HFF-Myc (cell line): ENCODE measurements at regions not wholly inside any gene's neighbourhood (a gene's known extent, or its start where the extent isn't known, plus 50 kb on each side); places are given as distances from the start of the nearest gene placed in this dataset.

Experiments
- DNase-seq: peaks from one replicate; pipeline ENCODE4 v3.0.0-alpha.2; 2011; ENCODE audit warnings: low read depth; ENCODE audit errors: extremely low read depth
- H3K4me3 ChIP-seq: replicated peaks from 2 replicates; pipeline ENCODE4 v1.5.1; 2011; ENCODE audit warnings: low read depth, mild to moderate bottlenecking, control low read depth, low read length
- TF ChIP-seq, protein P1 (sequence below): IDR thresholded peaks from 2 replicates; pipeline ENCODE4 v1.5.1; 2012; ENCODE audit warnings: mild to moderate bottlenecking, low read depth, low read length, control low read depth; ENCODE audit errors: missing control alignments

DNA sequence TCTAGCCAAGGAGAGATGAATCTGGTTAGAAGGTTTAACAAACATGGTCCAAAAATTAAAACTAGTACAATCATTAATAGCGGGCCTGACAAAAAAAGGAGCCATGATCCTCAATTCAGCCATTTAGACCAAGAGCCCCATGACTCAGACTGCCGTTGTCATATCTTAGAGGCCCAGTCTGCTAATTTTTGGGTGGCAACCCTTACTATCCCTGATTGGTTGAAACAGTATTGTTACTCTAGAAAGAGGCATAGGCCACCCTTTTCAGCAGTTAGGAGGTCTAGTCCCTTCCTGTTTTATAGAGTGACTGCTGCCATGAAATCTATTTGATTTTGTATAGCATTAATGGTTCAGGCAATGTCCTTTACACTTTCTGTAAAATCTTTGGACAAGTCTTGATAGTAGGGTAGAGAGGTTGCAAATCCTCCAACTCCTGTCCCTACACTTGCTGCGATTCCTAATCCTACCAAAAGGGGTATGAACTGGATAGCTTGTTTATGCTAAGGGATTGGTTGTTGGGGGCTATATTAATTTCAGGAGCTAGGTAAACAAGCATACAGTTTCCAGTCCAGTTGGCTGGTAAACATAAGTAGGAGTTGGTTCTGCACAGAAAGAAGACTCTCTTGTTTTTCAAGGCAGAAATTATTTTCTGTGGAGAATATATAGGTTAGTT, 1056.3 kb upstream of the CNTN5 start:
- TF ChIP-seq, protein P1, sequence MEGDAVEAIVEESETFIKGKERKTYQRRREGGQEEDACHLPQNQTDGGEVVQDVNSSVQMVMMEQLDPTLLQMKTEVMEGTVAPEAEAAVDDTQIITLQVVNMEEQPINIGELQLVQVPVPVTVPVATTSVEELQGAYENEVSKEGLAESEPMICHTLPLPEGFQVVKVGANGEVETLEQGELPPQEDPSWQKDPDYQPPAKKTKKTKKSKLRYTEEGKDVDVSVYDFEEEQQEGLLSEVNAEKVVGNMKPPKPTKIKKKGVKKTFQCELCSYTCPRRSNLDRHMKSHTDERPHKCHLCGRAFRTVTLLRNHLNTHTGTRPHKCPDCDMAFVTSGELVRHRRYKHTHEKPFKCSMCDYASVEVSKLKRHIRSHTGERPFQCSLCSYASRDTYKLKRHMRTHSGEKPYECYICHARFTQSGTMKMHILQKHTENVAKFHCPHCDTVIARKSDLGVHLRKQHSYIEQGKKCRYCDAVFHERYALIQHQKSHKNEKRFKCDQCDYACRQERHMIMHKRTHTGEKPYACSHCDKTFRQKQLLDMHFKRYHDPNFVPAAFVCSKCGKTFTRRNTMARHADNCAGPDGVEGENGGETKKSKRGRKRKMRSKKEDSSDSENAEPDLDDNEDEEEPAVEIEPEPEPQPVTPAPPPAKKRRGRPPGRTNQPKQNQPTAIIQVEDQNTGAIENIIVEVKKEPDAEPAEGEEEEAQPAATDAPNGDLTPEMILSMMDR: no peak
- H3K4me3 ChIP-seq: no peak overlapping the region
- no peak for DNase-seq

DNA sequence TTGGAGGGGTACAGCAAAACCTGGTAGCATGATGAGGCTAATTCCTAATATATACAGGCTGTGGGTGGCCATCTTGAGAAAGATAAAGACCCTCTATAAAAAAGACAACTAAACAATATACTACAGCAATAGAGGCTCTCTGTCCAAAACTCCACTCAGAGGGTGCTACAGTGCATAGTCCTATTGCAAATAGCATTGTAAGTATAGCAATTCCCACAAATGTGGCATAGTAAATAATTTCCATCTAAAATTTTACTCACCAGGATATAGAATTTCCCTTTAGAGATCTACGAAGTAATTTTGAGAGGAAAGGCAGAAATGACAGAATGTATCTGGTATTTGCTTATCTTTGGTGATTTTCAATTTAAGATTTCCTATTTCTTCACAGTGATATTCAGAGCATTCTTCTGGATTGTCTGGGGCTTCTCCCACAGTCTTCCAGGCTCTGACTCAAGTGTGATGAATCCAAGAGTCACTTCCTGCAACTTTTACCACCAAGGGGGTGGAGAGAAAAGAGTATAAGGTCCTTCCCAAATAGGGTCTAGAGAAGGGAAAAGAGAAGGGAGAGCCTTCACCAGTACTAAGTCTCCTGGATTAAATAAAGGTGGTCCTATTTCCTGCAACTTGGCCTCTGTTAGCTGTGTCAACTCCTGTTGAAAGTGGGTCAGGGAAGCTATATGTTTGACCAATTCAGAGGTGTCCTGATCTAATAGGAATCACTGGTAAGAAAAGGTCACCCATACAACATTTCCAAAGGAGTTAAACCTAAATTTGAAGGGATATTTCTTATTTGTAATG, 1054.7 kb upstream of the CNTN5 start:
- no peak overlapping the region for H3K4me3 ChIP-seq
- peak; percentile 41 for DNase-seq
- TF ChIP-seq, protein P1: no peak

DNA sequence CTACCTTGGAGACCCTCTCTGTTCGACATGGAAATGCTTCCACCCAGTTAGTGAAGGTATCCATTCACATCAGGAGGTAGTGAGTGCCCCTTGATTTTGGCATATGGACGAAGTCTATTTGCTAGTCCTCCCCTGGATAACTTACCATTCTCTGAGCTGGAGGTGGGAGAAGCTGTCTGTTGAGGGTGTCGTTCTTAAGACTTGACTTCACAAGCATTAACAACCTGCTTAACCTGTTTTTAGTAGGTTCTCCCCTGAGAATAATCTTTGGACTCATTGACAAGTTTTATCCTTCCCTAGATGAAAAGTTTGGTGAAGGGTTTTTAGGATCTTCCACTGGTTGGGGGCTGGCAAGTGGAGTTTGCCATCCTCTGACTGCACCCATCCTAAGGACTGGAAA, 1053.8 kb upstream of the CNTN5 start:
- no peak overlapping the region for H3K4me3 ChIP-seq
- no peak for DNase-seq
- TF ChIP-seq, protein P1: no peak

DNA sequence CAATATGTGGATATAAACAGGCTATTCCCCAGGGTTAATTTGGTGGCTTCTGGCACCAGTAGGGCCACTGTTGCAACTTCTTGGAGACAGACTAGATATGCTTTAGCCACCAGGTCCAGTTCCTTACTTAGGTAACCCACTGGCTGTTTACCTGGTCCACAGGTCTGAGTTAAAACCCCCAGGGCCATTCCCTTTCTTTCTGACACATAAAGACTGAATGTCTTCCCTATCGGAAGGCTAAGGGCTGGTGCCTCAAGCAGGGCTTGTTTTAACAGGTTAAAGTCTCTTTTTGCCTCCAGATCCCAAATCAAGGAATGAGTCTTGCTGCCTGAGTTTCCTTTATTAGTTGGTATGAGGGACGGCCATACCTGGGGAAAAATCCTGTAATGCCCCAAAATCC, 1052.7 kb upstream of the CNTN5 start:
- DNase-seq: no peak
- TF ChIP-seq, protein P1: no peak
- no peak overlapping the region for H3K4me3 ChIP-seq

DNA sequence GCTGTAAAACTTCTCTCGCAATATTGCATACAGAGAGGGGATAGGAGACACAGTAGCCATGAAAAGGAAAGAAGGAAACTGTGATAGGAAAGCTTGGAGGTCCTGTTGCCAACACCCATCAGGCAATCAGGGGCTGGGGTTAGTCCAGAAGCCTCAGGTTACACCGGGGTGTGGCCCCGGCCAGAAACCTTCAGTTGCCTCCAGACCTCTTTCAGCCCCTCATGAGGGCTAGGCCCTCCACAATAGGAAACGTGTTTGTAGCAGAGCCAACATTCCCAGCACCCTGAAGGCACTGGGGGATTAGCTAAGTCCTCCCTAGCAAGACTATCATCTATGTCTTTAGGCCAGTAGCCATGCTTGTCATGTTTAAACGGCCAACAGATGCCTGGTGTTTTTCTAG, 1048.0 kb upstream of the CNTN5 start:
- H3K4me3 ChIP-seq: no peak overlapping the region
- DNase-seq: no peak
- TF ChIP-seq, protein P1: no peak

DNA sequence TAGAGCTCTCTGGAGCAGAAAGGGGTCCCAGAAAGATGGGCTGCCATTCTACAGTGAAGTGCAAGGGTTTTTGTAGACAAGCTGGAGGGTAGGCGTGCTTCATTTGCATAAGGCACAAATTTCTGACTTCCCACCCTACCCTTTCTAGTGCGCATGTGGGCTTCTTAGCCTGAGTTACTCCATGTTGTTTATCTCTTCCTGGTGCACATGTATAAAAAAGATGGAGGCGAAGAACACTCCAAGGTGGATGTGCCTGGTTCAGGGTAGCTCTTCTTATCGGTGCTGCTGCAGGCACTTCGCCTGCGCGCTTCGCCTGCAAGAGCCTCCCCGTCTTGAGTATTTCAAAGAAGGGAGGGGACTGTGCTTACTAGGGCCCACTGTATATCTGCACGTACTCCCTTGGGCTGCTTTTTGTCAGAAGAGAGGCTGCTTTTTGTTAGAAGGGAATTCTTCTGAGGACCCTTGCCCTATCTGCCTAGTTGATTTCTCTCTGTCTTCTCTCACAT, 1047.3 kb upstream of the CNTN5 start:
- H3K4me3 ChIP-seq: no peak overlapping the region
- no peak for DNase-seq
- TF ChIP-seq, protein P1: no peak
